LNCAP (cell line): ENCODE measurements at regions not wholly inside any gene's neighbourhood (a gene's known extent, or its start where the extent isn't known, plus 50 kb on each side); places are given as distances from the start of the nearest gene placed in this dataset.

Experiments used
- TF ChIP-seq, protein P1 (sequence below): fragments of 450-650 bp; IDR thresholded peaks from 2 replicates; pipeline ENCODE4 v1.5.1; 2017; ENCODE audit warnings: mild to moderate bottlenecking

DNA sequence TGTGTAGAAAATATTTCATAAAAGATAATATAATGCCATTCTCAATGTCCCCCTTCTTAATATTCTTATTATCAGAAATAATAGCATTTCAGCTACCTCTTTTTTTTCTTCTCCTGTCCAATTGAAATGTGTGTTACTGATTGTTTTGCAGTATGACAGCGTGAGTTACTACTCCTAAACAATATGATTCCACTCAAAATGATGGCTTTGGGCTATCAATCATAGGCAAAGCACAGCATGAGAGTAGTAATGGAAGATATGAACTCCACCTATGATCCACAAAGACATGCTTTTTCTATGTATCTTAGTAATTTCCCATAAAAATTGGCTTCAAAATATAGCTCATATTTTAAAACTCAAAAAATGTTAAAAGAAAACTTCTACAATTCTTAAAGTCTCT lies 867.3 kb upstream of the NUDT12 start:
- TF ChIP-seq, protein P1, sequence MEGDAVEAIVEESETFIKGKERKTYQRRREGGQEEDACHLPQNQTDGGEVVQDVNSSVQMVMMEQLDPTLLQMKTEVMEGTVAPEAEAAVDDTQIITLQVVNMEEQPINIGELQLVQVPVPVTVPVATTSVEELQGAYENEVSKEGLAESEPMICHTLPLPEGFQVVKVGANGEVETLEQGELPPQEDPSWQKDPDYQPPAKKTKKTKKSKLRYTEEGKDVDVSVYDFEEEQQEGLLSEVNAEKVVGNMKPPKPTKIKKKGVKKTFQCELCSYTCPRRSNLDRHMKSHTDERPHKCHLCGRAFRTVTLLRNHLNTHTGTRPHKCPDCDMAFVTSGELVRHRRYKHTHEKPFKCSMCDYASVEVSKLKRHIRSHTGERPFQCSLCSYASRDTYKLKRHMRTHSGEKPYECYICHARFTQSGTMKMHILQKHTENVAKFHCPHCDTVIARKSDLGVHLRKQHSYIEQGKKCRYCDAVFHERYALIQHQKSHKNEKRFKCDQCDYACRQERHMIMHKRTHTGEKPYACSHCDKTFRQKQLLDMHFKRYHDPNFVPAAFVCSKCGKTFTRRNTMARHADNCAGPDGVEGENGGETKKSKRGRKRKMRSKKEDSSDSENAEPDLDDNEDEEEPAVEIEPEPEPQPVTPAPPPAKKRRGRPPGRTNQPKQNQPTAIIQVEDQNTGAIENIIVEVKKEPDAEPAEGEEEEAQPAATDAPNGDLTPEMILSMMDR: no peak

DNA sequence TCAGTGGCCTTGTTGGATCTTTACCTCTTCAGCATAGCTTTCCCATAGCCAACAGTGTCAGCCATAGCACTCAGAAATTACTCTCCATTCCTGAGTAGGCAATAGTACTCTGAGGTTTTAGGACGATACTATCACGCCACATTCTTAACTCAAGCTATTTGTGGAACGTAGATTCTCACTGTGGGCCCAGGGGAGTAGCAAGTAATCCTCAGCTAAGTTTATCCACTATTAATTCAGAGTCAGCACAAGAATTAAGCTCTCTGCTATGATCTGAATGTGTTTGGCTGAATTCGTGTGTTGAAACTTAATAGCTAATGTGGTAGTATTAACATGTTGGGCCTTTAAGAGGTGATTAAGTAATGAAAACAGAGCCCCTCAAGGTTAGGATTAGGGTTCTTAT lies 858.8 kb upstream of the NUDT12 start:
- TF ChIP-seq, protein P1: no peak

DNA sequence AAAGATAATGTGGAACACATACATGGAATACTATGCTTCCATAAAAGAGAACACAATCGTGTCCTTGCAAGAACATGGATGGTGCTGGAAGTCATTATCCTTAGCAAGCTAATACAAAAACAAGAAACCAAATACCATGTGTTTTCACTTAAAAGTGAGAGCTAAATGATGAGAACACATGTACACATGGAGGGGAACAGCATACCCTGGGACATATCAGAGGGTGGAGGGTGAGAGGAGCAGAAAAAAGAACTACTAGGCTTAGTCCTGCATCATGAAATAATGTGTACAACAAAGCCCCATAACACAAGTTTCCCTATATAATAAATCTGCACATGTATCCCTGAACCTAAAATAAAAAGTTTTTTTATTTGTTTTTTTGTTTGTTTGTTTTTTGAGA lies 855.5 kb upstream of the NUDT12 start:
- TF ChIP-seq, protein P1: no peak

DNA sequence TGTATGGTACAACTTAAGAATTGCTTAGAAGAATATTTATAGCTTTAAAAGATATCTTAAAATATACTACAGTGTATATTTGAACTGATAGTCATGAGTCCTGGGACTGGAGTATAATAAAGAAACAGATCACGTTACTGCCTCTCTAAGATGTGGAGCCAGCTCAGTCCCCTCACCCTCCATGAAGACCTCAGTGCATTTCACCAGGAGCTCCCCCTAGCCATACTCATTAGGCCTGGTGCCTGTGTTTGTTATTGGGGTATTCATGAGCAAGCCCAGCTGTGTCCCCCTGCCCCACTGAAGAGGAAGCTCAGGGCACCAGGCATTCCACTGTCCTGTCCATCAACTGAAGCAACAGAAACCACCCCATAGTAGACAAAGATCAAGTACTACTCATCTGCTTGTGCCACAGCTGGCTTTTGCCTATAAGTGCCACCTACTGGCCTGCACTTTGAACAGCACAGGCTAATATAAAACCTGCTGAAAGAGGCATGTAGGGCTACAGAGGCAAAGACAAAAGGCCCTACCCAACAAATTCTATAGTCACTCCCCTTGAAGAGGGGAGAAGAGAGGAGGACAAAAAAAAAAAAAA lies 850.2 kb upstream of the NUDT12 start:
- TF ChIP-seq, protein P1: peak; percentile 52

DNA sequence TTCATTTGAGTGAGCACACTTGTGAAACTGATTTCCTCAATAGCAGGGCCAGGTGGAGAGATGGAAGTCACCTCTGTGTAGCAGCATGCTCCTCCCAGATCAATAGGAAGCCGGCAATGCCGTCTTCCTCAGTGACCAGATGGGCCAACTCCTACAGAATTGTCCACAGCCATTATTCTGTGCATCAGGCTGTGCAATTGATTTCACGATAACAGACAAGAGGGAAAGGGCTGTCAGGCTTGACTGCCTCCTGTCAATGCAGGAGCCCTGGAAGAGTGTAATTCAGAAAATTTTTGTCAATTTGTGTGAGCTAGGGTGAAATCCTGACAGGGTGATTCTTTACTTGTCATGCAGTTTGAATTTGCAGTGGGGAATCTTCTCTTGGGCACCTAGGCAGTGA lies 838.4 kb upstream of the NUDT12 start:
- TF ChIP-seq, protein P1: no peak

DNA sequence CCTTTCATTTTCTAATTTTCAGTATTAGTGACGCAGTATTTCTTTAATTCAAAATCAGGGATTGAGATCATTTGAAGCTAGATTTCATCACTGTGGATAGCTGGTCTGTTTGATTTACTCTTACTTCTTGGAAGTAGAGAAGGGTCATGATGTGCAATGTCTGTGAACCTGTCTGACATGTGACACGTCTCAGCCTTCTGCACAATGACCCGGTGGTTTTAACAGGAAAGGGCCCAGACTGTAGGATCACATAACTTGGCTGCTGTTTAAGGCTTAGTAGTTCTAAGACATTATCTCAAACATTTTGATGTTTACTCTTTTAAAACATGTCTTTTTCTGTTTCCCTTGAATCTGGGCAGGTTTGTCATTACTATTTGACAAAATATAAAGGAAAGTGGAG lies 823.3 kb upstream of the NUDT12 start:
- TF ChIP-seq, protein P1: no peak

DNA sequence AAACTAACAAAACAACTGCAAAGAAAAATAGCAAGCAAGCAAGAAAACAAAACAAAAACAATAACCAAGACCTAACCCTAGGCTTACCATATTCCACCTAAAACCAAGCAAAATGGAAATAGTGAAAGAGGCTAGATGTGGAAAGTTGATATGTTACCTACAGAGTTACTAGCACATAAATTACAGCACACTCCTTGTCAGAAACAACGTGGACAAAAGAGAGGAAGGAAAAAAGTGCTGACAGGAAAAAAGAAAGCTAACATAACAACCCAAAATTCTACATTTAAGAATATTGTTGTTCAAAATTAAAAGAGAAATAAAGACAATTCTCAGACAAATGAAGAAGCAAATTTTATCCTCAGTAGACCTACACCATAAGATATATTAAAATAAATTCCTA lies 812.8 kb upstream of the NUDT12 start:
- TF ChIP-seq, protein P1: no peak

DNA sequence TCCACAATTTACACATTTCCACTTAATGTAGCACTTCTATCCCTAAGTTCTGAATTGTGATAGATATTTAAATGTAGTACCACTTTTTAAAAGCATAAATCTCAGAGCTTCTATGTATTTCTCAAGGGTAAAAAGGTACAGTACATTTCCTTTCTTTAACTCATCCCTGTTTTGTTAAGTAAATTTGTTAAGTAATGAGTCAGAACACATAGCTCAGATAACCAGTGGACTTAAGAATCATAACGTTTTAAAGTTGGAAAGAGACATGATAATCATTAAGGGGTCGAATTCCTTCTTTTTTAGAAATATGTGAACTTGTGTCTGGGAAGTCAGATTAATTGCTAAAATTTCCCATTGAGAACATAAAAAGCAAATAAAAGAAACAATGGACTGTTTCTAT lies 810.2 kb upstream of the NUDT12 start:
- TF ChIP-seq, protein P1: no peak
